Right lobe of liver (tissue), 4 donors: ENCODE measurements at regions not wholly inside any gene's neighbourhood (a gene's known extent, or its start where the extent isn't known, plus 50 kb on each side); places are given as distances from the start of the nearest gene placed in this dataset.

Source experiments
- CTCF ChIP-seq, 4 donors: fragments of 200-600 bp in 3 of 4; fragments of 450-650 bp in 1 of 4; IDR thresholded peaks; one replicate each; pipeline versions ENCODE4 v1.5.1 to v1.8.0; 2016 to 2022; ENCODE audit warnings: antibody characterized with exemption in 4 of 4, mild to moderate bottlenecking in 2 of 4
- POLR2A ChIP-seq: fragments of 450-650 bp; IDR thresholded peaks from one replicate; pipeline ENCODE4 v1.6.1; 2017; ENCODE audit warnings: antibody characterized with exemption, mild to moderate bottlenecking
- donor health status: DM: no; HTN: no; CAD: no.
- donor health status: DM: no; HTN: no; CAD: no.
- donor health status: DM: no; HTN: yes; CAD: no.

- no peak for TF ChIP-seq CTCF (IDR thresholded peaks at IDR 0.05)
- TF ChIP-seq POLR2A, result no peak
These were observed 863.7 kb downstream of the LRFN5 start for GRCh38 chr14:42470427-42470719.
